SK-N-SH (cell line): ENCODE measurements at regions not wholly inside any gene's neighbourhood (a gene's known extent, or its start where the extent isn't known, plus 50 kb on each side); places are given as distances from the start of the nearest gene placed in this dataset.

Experiments used
- CTCF ChIA-PET: fragments of 300-600, 350-600 bp; formaldehyde crosslinking; extraction: SDS; loops from one replicate; lab custom pipeline; 2021; lab: Yijun Ruan, JAX
- POLR2A ChIA-PET: fragments of 350-600 bp; sonication (Branson Sonifier 250); formaldehyde crosslinking; extraction: SDS; loops from one replicate; lab custom pipeline; 2020; ENCODE audit warnings: antibody characterized with exemption, inconsistent platforms; lab: Yijun Ruan, JAX
- DNase-seq: peaks from one replicate; pipeline ENCODE4 v3.0.0; 2012
- H2AFZ ChIP-seq: fragments of 200-600 bp; sonication (generic); 2 replicates; pipeline ENCODE4 v1.8.1; 2016; ENCODE audit warnings: antibody characterized with exemption, mild to moderate bottlenecking, low read depth
- H3F3A ChIP-seq: fragments of 200-600 bp; sonication (generic); replicated peaks from 2 replicates; pipeline ENCODE3; 2016; ENCODE audit warnings: antibody characterized with exemption, mild to moderate bottlenecking; ENCODE audit not compliant: insufficient read depth
- H3K27ac ChIP-seq, 2 experiments: fragments of 200-500 bp in 1 of 2; fragments of 200-600 bp in 1 of 2; sonication (Bioruptor generic) in 1 of 2; sonication (generic), shearing (Covaris generic) in 1 of 2; 2 replicates each; pipeline versions ENCODE4 v1.5.1 to v1.6.1; 2014 to 2016; ENCODE audit warnings: low read depth in 2 of 2, inconsistent platforms in 1 of 2, low read length in 1 of 2, mild to moderate bottlenecking in 1 of 2, mixed read lengths in 1 of 2
- H3K27me3 ChIP-seq: fragments of 200-600 bp; sonication (generic), shearing (Covaris generic); 2 replicates; pipeline ENCODE4 v1.6.1; 2016; ENCODE audit warnings: mixed run types; ENCODE audit not compliant: insufficient read depth
- H3K36me3 ChIP-seq, 2 experiments: fragments of 200-500 bp in 1 of 2; fragments of 200-600 bp in 1 of 2; sonication (Bioruptor generic) in 1 of 2; sonication (generic) in 1 of 2; replicated peaks in 1 of 2; 2 replicates each; pipeline versions ENCODE3 to v1.5.1; 2014 to 2016; ENCODE audit warnings: low read length in 1 of 2, mild to moderate bottlenecking in 1 of 2; ENCODE audit not compliant: insufficient read depth in 2 of 2, control insufficient read depth in 1 of 2
- H3K4me1 ChIP-seq, 2 experiments: fragments of 200-500 bp in 1 of 2; fragments of 200-600 bp in 1 of 2; sonication (Bioruptor generic) in 1 of 2; sonication (generic), shearing (Covaris generic) in 1 of 2; 2 replicates each; pipeline versions ENCODE4 v1.5.1 to v1.6.1; 2014 to 2016; ENCODE audit warnings: low read depth in 1 of 2, low read length in 1 of 2, mixed run types in 1 of 2; ENCODE audit not compliant: insufficient read depth in 2 of 2, control insufficient read depth in 1 of 2
- H3K4me2 ChIP-seq: fragments of 200-600 bp; sonication (generic), shearing (Covaris generic); 2 replicates; pipeline ENCODE4 v1.6.1; 2017; ENCODE audit warnings: mixed run types
- H3K4me3 ChIP-seq, 2 experiments: fragments of 200-500 bp in 1 of 2; fragments of 200-600 bp in 1 of 2; sonication (Bioruptor generic) in 1 of 2; sonication (generic), shearing (Covaris generic) in 1 of 2; 2 replicates each; pipeline versions ENCODE4 v1.5.1 to v1.8.1; 2014 to 2016; ENCODE audit warnings: low read depth in 2 of 2, inconsistent platforms in 1 of 2, low read length in 1 of 2, mild to moderate bottlenecking in 1 of 2, mixed read lengths in 1 of 2, moderate library complexity in 1 of 2
- H3K79me2 ChIP-seq: fragments of 200-600 bp; sonication (generic); 2 replicates; pipeline ENCODE4 v1.8.1; 2017; ENCODE audit warnings: mild to moderate bottlenecking; ENCODE audit not compliant: insufficient read depth
- H3K9ac ChIP-seq: fragments of 200-600 bp; sonication (generic); 2 replicates; pipeline ENCODE4 v1.6.1; 2017; ENCODE audit warnings: mixed run types
- H3K9me2 ChIP-seq: fragments of 200-600 bp; sonication (generic); 2 replicates; pipeline ENCODE4 v1.6.1; 2017; ENCODE audit warnings: mixed run types
- H3K9me3 ChIP-seq: fragments of 200-600 bp; sonication (generic); 2 replicates; pipeline ENCODE4 v1.6.1; 2017; ENCODE audit warnings: mixed run types, mild to moderate bottlenecking, moderate library complexity
- H4K20me1 ChIP-seq: fragments of 200-600 bp; sonication (generic); 2 replicates; pipeline ENCODE4 v1.6.1; 2017; ENCODE audit warnings: mild to moderate bottlenecking, mixed run types; ENCODE audit not compliant: insufficient read depth
- CHD2 ChIP-seq: fragments of 150-350 bp; IDR thresholded peaks from 2 replicates; pipeline ENCODE4 v1.6.1; 2018; ENCODE audit warnings: low read length; ENCODE audit not compliant: partially characterized antibody
- EP300 ChIP-seq, 2 experiments: IDR thresholded peaks; 2 replicates each; pipeline versions ENCODE4 v1.4.0 to v1.6.1; 2012; ENCODE audit warnings: borderline replicate concordance in 1 of 2, low read depth in 1 of 2, low read length in 1 of 2
- EZH2phosphoT487 ChIP-seq: fragments of 200-600 bp; sonication (generic); IDR thresholded peaks from 2 replicates; pipeline ENCODE4 v1.6.1; 2017; ENCODE audit warnings: low read depth, mixed run types, mild to moderate bottlenecking, antibody characterized with exemption, moderate library complexity, borderline replicate concordance
- FOSL2 ChIP-seq: IDR thresholded peaks from 2 replicates; pipeline ENCODE4 v1.4.0; 2012; ENCODE audit warnings: low read depth, mild to moderate bottlenecking, moderate library complexity, borderline replicate concordance
- FOXJ3 ChIP-seq: sonication (generic); formaldehyde crosslinking; IDR thresholded peaks from 2 replicates; pipeline ENCODE4 v1.5.1; 2020; ENCODE audit warnings: mild to moderate bottlenecking, missing genetic modification reagents
- FOXM1 ChIP-seq: IDR thresholded peaks from 2 replicates; pipeline ENCODE4 v1.4.0; 2012; ENCODE audit warnings: low read depth, mild to moderate bottlenecking
- GABPA ChIP-seq: IDR thresholded peaks from 2 replicates; pipeline ENCODE4 v1.4.0; 2012; ENCODE audit warnings: low read depth, mild to moderate bottlenecking
- GATA2 ChIP-seq: sonication (generic); formaldehyde crosslinking; IDR thresholded peaks from 2 replicates; pipeline ENCODE4 v1.5.0; 2020; ENCODE audit warnings: mild to moderate bottlenecking, missing genetic modification reagents
- JUND ChIP-seq: IDR thresholded peaks from 2 replicates; pipeline ENCODE4 v1.4.0; 2012
- MEF2A ChIP-seq: IDR thresholded peaks from 2 replicates; pipeline ENCODE4 v1.4.0; 2012; ENCODE audit warnings: low read depth, borderline replicate concordance
- MXI1 ChIP-seq: IDR thresholded peaks from 2 replicates; pipeline ENCODE4 v1.6.1; 2012; ENCODE audit warnings: mild to moderate bottlenecking, low read depth, low read length, improper control_type of control experiment
- POLR2AphosphoS5 ChIP-seq: IDR thresholded peaks from 2 replicates; pipeline ENCODE4 v1.6.1; 2012; ENCODE audit warnings: low read depth, low read length
- RAD21 ChIP-seq: IDR thresholded peaks from 2 replicates; pipeline ENCODE4 v1.6.1; 2012; ENCODE audit warnings: mild to moderate bottlenecking, low read length
- RFX5 ChIP-seq: IDR thresholded peaks from 2 replicates; pipeline ENCODE4 v1.6.1; 2012; ENCODE audit warnings: mild to moderate bottlenecking, improper control_type of control experiment, low read length
- RXRA ChIP-seq: IDR thresholded peaks from 2 replicates; pipeline ENCODE4 v1.4.0; 2012; ENCODE audit warnings: low read depth, mild to moderate bottlenecking, borderline replicate concordance
- SIN3A ChIP-seq: IDR thresholded peaks from 2 replicates; pipeline ENCODE4 v1.6.1; 2012; ENCODE audit warnings: low read depth, mild to moderate bottlenecking, low read length, moderate library complexity, borderline replicate concordance
- SMC3 ChIP-seq: IDR thresholded peaks from 2 replicates; pipeline ENCODE4 v1.6.1; 2012; ENCODE audit warnings: low read depth, low read length, improper control_type of control experiment
- WGBS: methylation state at CpG from one replicate; pipeline ENCODE4 v1.1.6; 2017; ENCODE audit warnings: low lambda C conversion rate; 5-methylcytosine and 5-hydroxymethylcytosine counted together
- TF ChIP-seq, protein P1 (sequence below): IDR thresholded peaks from 2 replicates; pipeline ENCODE4 v1.4.0; 2012; ENCODE audit warnings: low read depth, borderline replicate concordance
- TF ChIP-seq, protein P2 (sequence below): fragments of 200-600 bp; sonication (generic); IDR thresholded peaks from 2 replicates; pipeline ENCODE4 v1.6.1; 2017; ENCODE audit warnings: antibody characterized with exemption, mild to moderate bottlenecking, moderate library complexity
- TF ChIP-seq, protein P3 (sequence below): IDR thresholded peaks from 2 replicates; pipeline ENCODE4; 2012

DNA sequence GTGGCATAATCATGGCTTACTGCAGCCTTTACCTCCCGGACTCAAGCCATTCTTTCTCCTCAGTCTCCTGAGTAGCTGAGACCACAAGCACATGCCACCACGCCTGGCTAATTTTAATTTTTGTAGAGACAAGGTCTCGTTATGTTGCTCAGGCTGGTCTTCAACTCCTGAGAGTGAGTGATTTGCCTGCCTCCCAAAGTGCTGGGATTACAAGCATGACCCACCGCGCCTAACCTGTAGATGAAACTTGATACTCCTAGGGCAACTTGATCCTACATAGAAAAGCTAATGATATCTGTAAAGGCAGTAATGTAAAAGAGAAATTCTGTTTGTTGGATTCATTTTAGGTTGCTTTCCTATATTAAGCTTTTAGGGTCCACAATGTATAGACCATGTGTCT, 391.9 kb upstream of the THRB start:
- Histone ChIP-seq H2AFZ (no peak overlapping the region), H3K4me2 (no peak overlapping the region), H3K27ac (no peak overlapping the region), H3K9me3 (no peaks in the 10 kb centered on the region), H3K9me2 (no peaks in the 10 kb centered on the region), H4K20me1 (no peaks in the 10 kb centered on the region), H3K27me3 (no peaks in the 10 kb centered on the region), H3F3A (no peaks in the 10 kb centered on the region), H3K36me3 (no peaks in the 10 kb centered on the region), H3K4me1 (no peaks in the 10 kb centered on the region; a peak in 1 of 4 replicates), H3K4me3 (no peak overlapping the region), H3K79me2 (no peaks in the 10 kb centered on the region), H3K9ac (no peak overlapping the region)
- no peak for DNase-seq
- TF ChIP-seq FOSL2 (no peak), GABPA (no peak), RXRA (no peak), EZH2phosphoT487 (no peak), CHD2 (no peak), MXI1 (no peak), EP300 (IDR thresholded peaks at IDR 0.05; ENCODE audit: borderline replicate concordance in 1 of 2, low read depth in 1 of 2, low read length in 1 of 2) (no peak), FOXM1 (no peak), SMC3 (no peak), RAD21 (no peak)
- TF ChIP-seq, protein P1, sequence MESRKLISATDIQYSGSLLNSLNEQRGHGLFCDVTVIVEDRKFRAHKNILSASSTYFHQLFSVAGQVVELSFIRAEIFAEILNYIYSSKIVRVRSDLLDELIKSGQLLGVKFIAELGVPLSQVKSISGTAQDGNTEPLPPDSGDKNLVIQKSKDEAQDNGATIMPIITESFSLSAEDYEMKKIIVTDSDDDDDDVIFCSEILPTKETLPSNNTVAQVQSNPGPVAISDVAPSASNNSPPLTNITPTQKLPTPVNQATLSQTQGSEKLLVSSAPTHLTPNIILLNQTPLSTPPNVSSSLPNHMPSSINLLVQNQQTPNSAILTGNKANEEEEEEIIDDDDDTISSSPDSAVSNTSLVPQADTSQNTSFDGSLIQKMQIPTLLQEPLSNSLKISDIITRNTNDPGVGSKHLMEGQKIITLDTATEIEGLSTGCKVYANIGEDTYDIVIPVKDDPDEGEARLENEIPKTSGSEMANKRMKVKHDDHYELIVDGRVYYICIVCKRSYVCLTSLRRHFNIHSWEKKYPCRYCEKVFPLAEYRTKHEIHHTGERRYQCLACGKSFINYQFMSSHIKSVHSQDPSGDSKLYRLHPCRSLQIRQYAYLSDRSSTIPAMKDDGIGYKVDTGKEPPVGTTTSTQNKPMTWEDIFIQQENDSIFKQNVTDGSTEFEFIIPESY: no peak
- POLR2A ChIA-PET: no interaction called here
- CTCF ChIA-PET: no interaction called here
- WGBS: 47% methylated on average over 5 of the region's 5 CpGs

DNA sequence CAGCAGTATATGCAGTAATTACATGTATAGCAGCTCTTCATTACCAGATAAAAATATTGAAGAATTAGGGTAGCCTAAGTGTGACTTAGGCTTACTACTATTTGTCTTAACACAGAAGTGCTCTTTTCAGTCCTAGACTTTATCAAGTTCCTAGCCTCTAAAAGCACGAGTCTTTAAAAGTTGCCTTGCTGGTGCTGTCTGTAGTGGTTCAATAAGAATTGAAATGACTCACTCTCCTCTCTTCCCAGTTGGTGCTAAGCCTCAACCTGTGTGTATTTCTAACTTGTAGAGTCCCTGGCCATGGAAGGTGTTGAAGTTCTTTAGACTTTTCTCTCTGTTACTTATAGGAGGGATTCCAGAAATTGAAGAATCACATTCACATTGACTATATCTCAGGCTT, 395.4 kb upstream of the THRB start:
- Histone ChIP-seq H3K4me3 (no peak overlapping the region), H3K9me3 (no peaks in the 10 kb centered on the region), H3K9me2 (no peaks in the 10 kb centered on the region), H4K20me1 (no peaks in the 10 kb centered on the region), H3K36me3 (no peaks in the 10 kb centered on the region), H3K4me2 (no peak overlapping the region), H2AFZ (no peak overlapping the region), H3K27me3 (no peaks in the 10 kb centered on the region), H3K27ac (no peak overlapping the region), H3F3A (no peaks in the 10 kb centered on the region), H3K9ac (no peak overlapping the region), H3K79me2 (no peaks in the 10 kb centered on the region), H3K4me1 (no peaks in the 10 kb centered on the region; a peak in 1 of 4 replicates)
- DNase-seq: no peak
- TF ChIP-seq RFX5 (no peak), RAD21 (no peak), FOXJ3 (no peak), MXI1 (no peak), MEF2A (no peak), EP300 (IDR thresholded peaks at IDR 0.05; ENCODE audit: borderline replicate concordance in 1 of 2, low read depth in 1 of 2, low read length in 1 of 2) (no peak), GATA2 (CRISPR knock-in tag) (no peak), SIN3A (no peak), FOSL2 (no peak), GABPA (no peak), CHD2 (no peak), JUND (no peak), POLR2AphosphoS5 (no peak)
- TF ChIP-seq, protein P2, sequence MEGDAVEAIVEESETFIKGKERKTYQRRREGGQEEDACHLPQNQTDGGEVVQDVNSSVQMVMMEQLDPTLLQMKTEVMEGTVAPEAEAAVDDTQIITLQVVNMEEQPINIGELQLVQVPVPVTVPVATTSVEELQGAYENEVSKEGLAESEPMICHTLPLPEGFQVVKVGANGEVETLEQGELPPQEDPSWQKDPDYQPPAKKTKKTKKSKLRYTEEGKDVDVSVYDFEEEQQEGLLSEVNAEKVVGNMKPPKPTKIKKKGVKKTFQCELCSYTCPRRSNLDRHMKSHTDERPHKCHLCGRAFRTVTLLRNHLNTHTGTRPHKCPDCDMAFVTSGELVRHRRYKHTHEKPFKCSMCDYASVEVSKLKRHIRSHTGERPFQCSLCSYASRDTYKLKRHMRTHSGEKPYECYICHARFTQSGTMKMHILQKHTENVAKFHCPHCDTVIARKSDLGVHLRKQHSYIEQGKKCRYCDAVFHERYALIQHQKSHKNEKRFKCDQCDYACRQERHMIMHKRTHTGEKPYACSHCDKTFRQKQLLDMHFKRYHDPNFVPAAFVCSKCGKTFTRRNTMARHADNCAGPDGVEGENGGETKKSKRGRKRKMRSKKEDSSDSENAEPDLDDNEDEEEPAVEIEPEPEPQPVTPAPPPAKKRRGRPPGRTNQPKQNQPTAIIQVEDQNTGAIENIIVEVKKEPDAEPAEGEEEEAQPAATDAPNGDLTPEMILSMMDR: no peak
- TF ChIP-seq, protein P3, sequence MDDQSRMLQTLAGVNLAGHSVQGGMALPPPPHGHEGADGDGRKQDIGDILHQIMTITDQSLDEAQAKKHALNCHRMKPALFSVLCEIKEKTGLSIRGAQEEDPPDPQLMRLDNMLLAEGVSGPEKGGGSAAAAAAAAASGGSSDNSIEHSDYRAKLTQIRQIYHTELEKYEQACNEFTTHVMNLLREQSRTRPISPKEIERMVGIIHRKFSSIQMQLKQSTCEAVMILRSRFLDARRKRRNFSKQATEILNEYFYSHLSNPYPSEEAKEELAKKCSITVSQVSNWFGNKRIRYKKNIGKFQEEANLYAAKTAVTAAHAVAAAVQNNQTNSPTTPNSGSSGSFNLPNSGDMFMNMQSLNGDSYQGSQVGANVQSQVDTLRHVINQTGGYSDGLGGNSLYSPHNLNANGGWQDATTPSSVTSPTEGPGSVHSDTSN: no peak
- CTCF ChIA-PET: no interaction called here
- POLR2A ChIA-PET: no interaction called here
- WGBS: 14% methylated on average over 1 of the region's 1 CpG
